Adipose tissue (tissue), 3 donors: ENCODE measurements at regions not wholly inside any gene's neighbourhood (a gene's known extent, or its start where the extent isn't known, plus 50 kb on each side); places are given as distances from the start of the nearest gene placed in this dataset.
"Not testable (repeated sequence)": the region's sequence is repeated elsewhere in the genome, so short reads cannot be mapped to it uniquely, and the experiment has no call there.

Source experiments
- H3K27ac ChIP-seq: one replicate; pipeline ENCODE4 v1.5.1; 2013; ENCODE audit warnings: low read depth, low read length
- WGBS, 3 donors: extraction: QIAGEN DNeasy Blood & Tissue Kit; methylation state at CpG; one replicate each; pipeline ENCODE4 v1.1.7; 2013; 5-methylcytosine and 5-hydroxymethylcytosine counted together
- donor health status: healthy with polysubstance abuse.
- donor health status: Bipolar disorder and iron deficiency.
- donor health status: healthy.

GRCh38 chr15:92813485-92813884, 86.6 kb upstream of the CHD2 start:
- WGBS, 3 donors: 68 to 86% (median 85%) methylated on average over 4 of the region's 4 CpGs
- H3K27ac ChIP-seq: no peak overlapping the region

- 57 to 66% (median 59%) methylated on average over 7 of the region's 7 CpGs for WGBS, 3 donors
- no peak overlapping the region for H3K27ac ChIP-seq
Measured at GRCh38 chr15:92817339-92817886, 82.7 kb upstream of the CHD2 start.

- 50 to 84% (median 83%) methylated on average over 16 of the region's 16 CpGs for WGBS, 3 donors
- no peak overlapping the region for H3K27ac ChIP-seq
Measured at GRCh38 chr15:92818651-92819277, 81.4 kb upstream of the CHD2 start.

- WGBS, 3 donors: 14 to 48% (median 44%) methylated on average over 16 of the region's 16 CpGs
- H3K27ac ChIP-seq: no peak overlapping the region
Measured at GRCh38 chr15:92819278-92820235, 80.6 kb upstream of the CHD2 start.

DNA sequence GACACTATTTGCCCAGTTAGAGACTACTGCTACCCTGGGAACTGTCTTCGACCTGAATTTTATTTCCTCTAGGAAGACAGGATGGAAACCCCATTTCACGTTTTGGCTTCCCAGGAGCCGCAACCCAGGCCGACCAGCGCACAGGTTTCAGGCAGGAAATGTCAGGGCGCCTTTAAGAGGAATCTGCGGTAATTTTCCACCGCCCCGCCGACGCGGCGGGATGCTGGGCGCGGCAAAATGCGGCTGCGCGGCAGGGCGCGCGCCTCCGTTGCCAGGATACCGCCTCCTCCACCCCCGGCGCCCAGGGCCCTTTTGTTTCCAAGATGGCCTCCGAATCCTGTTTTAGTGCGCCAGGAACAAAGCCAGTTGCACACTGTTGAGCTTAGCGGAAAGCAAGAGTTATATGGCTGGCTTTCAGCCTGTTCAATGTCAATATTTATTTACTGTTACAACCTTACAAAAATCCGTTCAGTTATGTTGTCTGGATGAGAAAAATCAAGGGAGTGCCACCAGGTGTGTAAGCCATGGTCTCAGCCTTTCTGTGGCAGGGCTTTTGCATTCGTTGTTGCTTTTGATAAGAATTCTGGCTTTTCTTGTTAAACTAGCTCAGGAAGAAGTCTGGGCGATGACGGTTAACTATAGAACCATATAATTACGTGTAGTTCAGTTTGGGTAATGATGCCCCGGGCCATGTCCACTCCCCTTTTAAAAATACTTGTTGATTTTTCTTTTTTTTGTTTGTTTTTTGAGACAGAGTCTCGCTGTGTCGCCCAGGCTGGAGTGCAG, 79.7 kb upstream of the CHD2 start:
- 4 to 15% (median 14%) methylated on average over 36 of the region's 36 CpGs for WGBS, 3 donors
- H3K27ac ChIP-seq: no peak overlapping the region

- 90 to 94% (median 94%) methylated on average over 5 of the region's 5 CpGs for WGBS, 3 donors
- H3K27ac ChIP-seq: no peak overlapping the region
Measured at GRCh38 chr15:92821491-92822116, 78.5 kb upstream of the CHD2 start.

DNA sequence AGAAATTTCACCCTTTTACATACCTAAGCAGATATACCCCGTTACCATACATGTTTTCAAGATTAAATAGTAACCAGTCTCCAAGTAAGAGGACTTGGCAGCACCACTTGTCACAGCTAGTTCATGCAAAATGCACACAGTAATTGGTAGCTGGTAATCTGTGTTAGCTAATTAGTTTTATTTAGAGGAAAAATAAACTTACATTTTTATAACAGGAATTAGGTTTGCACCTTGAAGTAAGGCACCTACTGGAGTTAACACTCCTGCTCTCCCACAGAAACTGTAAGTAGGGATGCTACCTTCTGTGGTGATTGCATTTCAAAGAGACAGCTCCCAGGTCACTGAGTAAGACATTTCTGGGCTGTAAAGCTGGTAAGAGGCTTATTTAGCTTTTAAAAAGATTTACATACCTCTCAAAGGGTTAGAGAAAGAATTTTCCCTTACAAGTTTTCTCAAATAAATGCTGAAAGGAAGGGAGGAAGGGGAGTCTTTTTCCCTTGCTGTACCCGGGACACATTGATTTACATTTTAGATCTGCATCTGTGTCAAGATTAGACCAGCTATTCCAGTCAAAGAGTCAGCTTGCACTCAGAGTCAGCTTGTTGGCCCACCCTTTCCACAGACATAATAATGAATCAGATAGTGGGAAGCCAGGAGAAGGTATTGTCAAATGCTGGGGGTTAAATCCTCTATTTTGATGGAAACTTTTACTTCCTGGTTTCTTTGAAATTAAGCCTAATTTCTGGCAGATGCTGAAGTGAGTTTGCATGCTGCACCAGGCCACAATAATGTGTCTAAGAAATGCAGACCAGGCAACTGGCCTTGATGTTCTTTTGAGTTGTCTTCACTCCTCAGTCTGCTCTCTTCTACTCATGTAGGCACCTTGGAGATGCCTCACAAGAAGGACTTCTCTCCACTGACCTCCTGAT, 77.6 kb upstream of the CHD2 start:
- 22 to 61% (median 60%) methylated on average over 2 of the region's 2 CpGs for WGBS, 3 donors
- no peak overlapping the region for H3K27ac ChIP-seq

GRCh38 chr15:92825985-92826384, 74.1 kb upstream of the CHD2 start:
- 85 to 92% (median 87%) methylated on average over 2 of the region's 2 CpGs for WGBS, 3 donors
- no peak overlapping the region for H3K27ac ChIP-seq

- WGBS, 3 donors: 97 to 99% (median 97%) methylated on average over 10 of the region's 10 CpGs
- not testable (repeated sequence) for H3K27ac ChIP-seq
Measured at GRCh38 chr15:92827991-92828390, 72.1 kb upstream of the CHD2 start.

GRCh38 chr15:92829875-92830274, 70.2 kb upstream of the CHD2 start:
- no peak overlapping the region for H3K27ac ChIP-seq
- 85 to 96% (median 94%) methylated on average over 3 of the region's 3 CpGs for WGBS, 3 donors

DNA sequence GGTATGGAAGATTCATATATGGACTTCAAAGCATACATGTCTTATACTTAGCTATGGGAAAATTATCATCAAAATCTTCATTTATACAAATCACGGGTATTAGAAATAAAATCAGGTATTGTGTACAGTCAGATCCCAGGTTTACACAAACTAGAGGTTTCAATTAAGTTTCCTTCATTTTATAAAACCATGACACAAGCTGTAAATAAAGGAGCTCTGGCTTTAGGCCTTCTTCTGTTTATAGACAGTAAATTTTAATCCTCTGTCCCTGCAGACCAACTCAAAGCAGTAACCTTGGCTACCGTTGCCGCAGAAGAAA, 68.8 kb upstream of the CHD2 start:
- H3K27ac ChIP-seq: peak overlapping the region; percentile 46
- WGBS, 3 donors: 7 to 19% (median 11%) methylated on average over 3 of the region's 3 CpGs

DNA sequence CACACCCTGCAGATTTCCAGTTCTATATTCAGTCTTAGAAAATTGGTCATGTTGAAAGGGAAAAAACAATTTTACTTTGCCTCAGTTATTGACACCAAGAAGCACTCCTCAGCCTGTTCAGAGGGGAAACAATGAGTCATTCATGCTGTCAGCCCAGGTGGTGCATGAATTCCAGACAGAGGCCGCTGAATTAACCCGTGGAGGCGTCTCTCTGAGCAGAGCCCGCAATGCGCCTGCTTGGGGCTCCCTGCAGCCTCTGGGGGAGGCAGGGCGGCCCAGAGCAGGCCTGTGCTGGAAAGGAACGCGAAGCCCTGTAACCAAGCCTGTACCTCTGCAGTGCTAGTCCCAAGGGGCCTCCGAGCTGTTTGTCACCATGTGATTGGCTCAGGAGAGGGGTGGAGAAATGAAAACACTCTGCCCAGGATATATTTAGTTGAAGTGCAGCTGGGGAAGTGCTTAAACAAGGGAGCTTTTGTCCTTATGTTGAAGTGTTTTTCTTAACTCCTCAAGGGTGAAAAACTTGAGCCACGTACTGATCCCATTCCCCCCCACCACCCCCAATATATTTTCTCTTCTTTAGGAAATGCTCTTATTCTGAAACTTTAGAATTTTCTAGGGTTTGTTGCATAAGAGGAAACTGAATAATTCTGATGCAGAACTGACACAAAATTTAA, 68.3 kb upstream of the CHD2 start:
- 0% methylated on average over 10 of the region's 10 CpGs for WGBS, 3 donors
- H3K27ac ChIP-seq: peak overlapping the region; percentile 46

- no peak overlapping the region for H3K27ac ChIP-seq
- 70 to 80% (median 73%) methylated on average over 4 of the region's 4 CpGs for WGBS, 3 donors
Measured at GRCh38 chr15:92833106-92833433, 67.1 kb upstream of the CHD2 start.

GRCh38 chr15:92833493-92834271, 66.4 kb upstream of the CHD2 start:
- H3K27ac ChIP-seq: no peak overlapping the region
- 74 to 79% (median 79%) methylated on average over 5 of the region's 5 CpGs for WGBS, 3 donors

GRCh38 chr15:92839696-92840095, 60.4 kb upstream of the CHD2 start:
- H3K27ac ChIP-seq: no peak overlapping the region
- 45 to 64% (median 57%) methylated on average over 5 of the region's 5 CpGs for WGBS, 3 donors

GRCh38 chr15:92840149-92840548, 60.0 kb upstream of the CHD2 start:
- WGBS, 3 donors: 83 to 91% (median 87%) methylated on average over 3 of the region's 3 CpGs
- no peak overlapping the region for H3K27ac ChIP-seq
